GM12864 (cell line): ENCODE measurements at regions not wholly inside any gene's neighbourhood (a gene's known extent, or its start where the extent isn't known, plus 50 kb on each side); places are given as distances from the start of the nearest gene placed in this dataset.

ENCODE experiments used
- DNase-seq: peaks from one replicate; pipeline ENCODE4 v3.0.0-alpha.2; 2011; ENCODE audit warnings: low read depth
- H3K4me3 ChIP-seq: 2 replicates; pipeline ENCODE4 v1.5.1; 2011; ENCODE audit warnings: mild to moderate bottlenecking, low read depth, low read length, control low read depth
- TF ChIP-seq, protein P1 (sequence below): IDR thresholded peaks from 2 replicates; pipeline ENCODE4 v1.5.1; 2011; ENCODE audit warnings: low read depth, mild to moderate bottlenecking, moderate library complexity, low read length, control low read depth, inconsistent platforms; ENCODE audit errors: missing control alignments

DNA sequence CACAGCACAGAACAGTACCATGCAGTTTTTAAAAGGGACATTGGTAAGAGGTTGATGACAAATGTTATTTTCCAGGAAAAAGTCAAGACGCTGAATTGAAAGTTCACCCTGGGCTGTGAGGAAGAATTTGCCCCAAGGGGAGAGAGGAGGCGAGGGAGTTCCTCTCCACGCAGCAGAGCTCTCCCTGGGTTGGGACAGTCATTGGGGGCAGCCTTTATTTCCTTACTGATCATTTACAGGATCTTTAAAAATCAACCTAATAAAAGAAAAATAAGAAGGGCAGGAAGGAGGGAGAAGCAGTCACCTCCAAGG, 49.9 kb upstream of the WNT7B start:
- TF ChIP-seq, protein P1, sequence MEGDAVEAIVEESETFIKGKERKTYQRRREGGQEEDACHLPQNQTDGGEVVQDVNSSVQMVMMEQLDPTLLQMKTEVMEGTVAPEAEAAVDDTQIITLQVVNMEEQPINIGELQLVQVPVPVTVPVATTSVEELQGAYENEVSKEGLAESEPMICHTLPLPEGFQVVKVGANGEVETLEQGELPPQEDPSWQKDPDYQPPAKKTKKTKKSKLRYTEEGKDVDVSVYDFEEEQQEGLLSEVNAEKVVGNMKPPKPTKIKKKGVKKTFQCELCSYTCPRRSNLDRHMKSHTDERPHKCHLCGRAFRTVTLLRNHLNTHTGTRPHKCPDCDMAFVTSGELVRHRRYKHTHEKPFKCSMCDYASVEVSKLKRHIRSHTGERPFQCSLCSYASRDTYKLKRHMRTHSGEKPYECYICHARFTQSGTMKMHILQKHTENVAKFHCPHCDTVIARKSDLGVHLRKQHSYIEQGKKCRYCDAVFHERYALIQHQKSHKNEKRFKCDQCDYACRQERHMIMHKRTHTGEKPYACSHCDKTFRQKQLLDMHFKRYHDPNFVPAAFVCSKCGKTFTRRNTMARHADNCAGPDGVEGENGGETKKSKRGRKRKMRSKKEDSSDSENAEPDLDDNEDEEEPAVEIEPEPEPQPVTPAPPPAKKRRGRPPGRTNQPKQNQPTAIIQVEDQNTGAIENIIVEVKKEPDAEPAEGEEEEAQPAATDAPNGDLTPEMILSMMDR = no peak
- no peak for DNase-seq
- H3K4me3 ChIP-seq = no peak overlapping the region

GRCh38 chr22:46027211-46028105, 50.5 kb upstream of the WNT7B start:
- DNase-seq = no peak
- no peak overlapping the region for H3K4me3 ChIP-seq
- TF ChIP-seq, protein P1 = no peak

- TF ChIP-seq, protein P1 = no peak
- H3K4me3 ChIP-seq = no peak overlapping the region
- no peak for DNase-seq
Measured at GRCh38 chr22:46028106-46028991, 51.4 kb upstream of the WNT7B start.

- TF ChIP-seq, protein P1 = no peak
- no peak overlapping the region for H3K4me3 ChIP-seq
- no peak for DNase-seq
Measured at GRCh38 chr22:46029036-46029435, 52.1 kb upstream of the WNT7B start.

DNA sequence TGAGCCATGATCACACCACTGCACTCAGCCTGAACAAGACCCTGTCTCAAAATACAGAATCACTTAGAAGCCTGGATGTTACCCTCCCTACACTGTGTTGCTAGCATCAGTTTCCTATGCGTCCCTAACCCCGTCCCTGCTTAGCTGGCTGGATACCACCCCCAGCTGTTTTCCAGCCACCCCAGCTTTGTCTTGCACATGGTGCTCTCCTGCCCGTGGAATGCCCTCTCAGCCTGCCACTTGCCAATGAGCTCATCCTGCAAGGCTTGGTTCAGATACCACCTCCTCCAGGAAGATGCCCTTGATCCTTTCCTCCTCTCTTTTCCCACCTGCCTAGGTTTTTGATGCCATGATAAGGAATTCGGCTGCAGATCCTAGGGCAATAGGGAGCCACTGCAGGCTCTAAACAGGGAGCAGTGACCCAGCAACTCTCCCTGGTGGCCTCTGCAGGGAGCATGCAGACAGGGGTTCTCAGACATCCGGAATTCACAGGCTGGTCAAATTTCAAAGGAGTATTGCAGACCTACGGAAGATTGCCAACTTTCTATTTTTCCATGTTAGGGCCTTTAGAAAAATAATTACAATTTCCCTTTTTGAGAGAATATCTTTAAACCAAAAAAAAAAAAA, 52.7 kb upstream of the WNT7B start:
- TF ChIP-seq, protein P1 = no peak

DNA sequence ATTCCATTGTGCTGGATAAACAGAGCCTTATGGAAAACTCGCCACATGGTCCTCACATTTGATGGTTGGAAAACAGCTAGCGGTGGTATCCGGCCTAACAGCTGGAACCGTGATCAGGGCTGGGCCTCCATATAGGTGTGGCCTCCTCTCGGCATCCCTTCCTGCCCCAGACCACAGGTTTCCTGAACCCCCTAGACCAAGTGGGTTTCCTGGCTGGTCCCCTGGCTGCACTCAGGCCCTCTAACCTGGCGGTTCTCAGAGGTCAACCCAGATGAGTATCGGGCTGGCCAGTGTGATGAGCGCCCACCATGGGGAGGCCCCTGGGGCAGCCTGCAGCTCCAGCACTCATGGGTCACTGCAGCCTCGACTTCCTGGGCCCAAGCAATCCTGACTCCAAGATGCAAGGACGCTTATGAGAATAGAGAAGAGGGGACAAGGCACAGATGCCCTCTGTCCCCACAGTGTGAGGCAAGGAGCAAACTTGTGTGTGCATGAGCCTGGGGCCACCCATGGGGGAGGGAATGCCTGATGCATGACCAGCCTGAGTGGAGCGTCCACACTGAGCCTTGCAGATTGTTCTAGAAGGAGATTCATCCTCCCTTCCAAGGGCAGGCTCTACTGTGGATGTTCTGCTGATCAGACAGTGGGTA, 53.4 kb upstream of the WNT7B start:
- H3K4me3 ChIP-seq = no peak overlapping the region
- no peak for DNase-seq
- TF ChIP-seq, protein P1 = no peak

More for the DNA sequence above, 52.7 kb upstream of the WNT7B start:
- DNase-seq = no peak
- no peak overlapping the region for H3K4me3 ChIP-seq
